B cell (primary cell): ENCODE measurements at regions not wholly inside any gene's neighbourhood (a gene's known extent, or its start where the extent isn't known, plus 50 kb on each side); places are given as distances from the start of the nearest gene placed in this dataset.

ENCODE experiments used
- ATAC-seq: fragments of 200-7000 bp; cut with Tn5 transposase; one replicate; pipeline ENCODE4 v1.10.0; 2021; ENCODE audit warnings: low read depth, mild to moderate bottlenecking, moderate number of reproducible peaks, moderate library complexity
- CTCF ChIA-PET: fragments of 350-600 bp; sonication (Branson Sonifier 250); formaldehyde crosslinking; loops from one replicate; lab custom pipeline; 2021; ENCODE audit warnings: antibody characterized with exemption, inconsistent platforms; lab: Charles Lee
- POLR2A ChIA-PET: fragments of 350-600 bp; sonication (Branson Sonifier 250); formaldehyde crosslinking; loops from one replicate; lab custom pipeline; 2021; ENCODE audit warnings: antibody characterized with exemption; lab: Charles Lee
- DNase-seq: peaks from one replicate; pipeline ENCODE4 v3.0.0; 2013
- H2AFZ ChIP-seq: 2 replicates; pipeline ENCODE4 v1.6.1; 2012; ENCODE audit warnings: mild to moderate bottlenecking, low read depth, low read length; ENCODE audit not compliant: insufficient read depth, poor library complexity, severe bottlenecking
- H3K27ac ChIP-seq, 2 donors: 1 replicate in 1 of 2; 2 replicates in 1 of 2; pipeline ENCODE4 v1.5.1; 2012 to 2013; ENCODE audit warnings: low read length in 2 of 2, mild to moderate bottlenecking in 2 of 2, moderate library complexity in 1 of 2
- H3K27me3 ChIP-seq, 4 experiments: fragments of 200-600 bp in 1 of 4; sonication (generic) in 1 of 4; replicated peaks in 1 of 4; 1 replicate in 2 of 4; 2 replicates in 2 of 4; pipeline versions ENCODE4 v1.6.1 to v1.7.0; 2013 to 2016; ENCODE audit warnings: low read length in 3 of 4, mild to moderate bottlenecking in 2 of 4, mixed read lengths in 1 of 4, moderate library complexity in 1 of 4; ENCODE audit not compliant: insufficient read depth in 4 of 4, control insufficient read depth in 3 of 4; ENCODE audit errors: control extremely low read depth in 1 of 4
- H3K36me3 ChIP-seq, 2 experiments: replicated peaks in 1 of 2; 1 replicate in 1 of 2; 2 replicates in 1 of 2; pipeline versions ENCODE4 v1.6.1 to v1.7.1; 2013; ENCODE audit warnings: low read length in 1 of 2; ENCODE audit not compliant: insufficient read depth in 2 of 2, control insufficient read depth in 1 of 2; ENCODE audit errors: control extremely low read depth in 1 of 2, extremely low read depth in 1 of 2
- H3K4me1 ChIP-seq, 2 donors: fragments of 200-600 bp in 1 of 2; sonication (generic) in 1 of 2; 1 replicate in 1 of 2; 2 replicates in 1 of 2; pipeline versions ENCODE4 v1.5.1 to v1.6.1; 2013 to 2017; ENCODE audit warnings: low read length in 2 of 2; ENCODE audit not compliant: control insufficient read depth in 2 of 2, insufficient read depth in 2 of 2
- H3K4me2 ChIP-seq: replicated peaks from 2 replicates; pipeline ENCODE3; 2012; ENCODE audit warnings: mild to moderate bottlenecking, low read depth, low read length; ENCODE audit not compliant: poor library complexity, severe bottlenecking
- H3K4me3 ChIP-seq, 5 experiments: fragments of 200-600 bp in 1 of 5; sonication (generic) in 1 of 5; 1 replicate in 3 of 5; 2 replicates in 2 of 5; pipeline versions ENCODE4 v1.5.1 to v1.7.0; 2011 to 2016; ENCODE audit warnings: low read length in 4 of 5, mild to moderate bottlenecking in 4 of 5, low read depth in 2 of 5, control low read depth in 1 of 5, moderate library complexity in 1 of 5; ENCODE audit not compliant: insufficient read depth in 1 of 5; ENCODE audit errors: control extremely low read depth in 1 of 5, extremely low read depth in 1 of 5
- H3K79me2 ChIP-seq: fragments of 200-600 bp; sonication (generic); one replicate; pipeline ENCODE4 v1.6.0; 2016; ENCODE audit warnings: low read length; ENCODE audit not compliant: control insufficient read depth, insufficient read depth
- H3K9ac ChIP-seq: fragments of 200-600 bp; sonication (generic); 2 replicates; pipeline ENCODE4 v1.6.1; 2017; ENCODE audit warnings: mild to moderate bottlenecking, low read length, moderate library complexity
- H3K9me3 ChIP-seq, 3 donors: one replicate each; pipeline versions ENCODE4 v1.6.1 to v1.7.1; 2013; ENCODE audit warnings: low read length in 2 of 3; ENCODE audit not compliant: control insufficient read depth in 2 of 3, insufficient read depth in 1 of 3; ENCODE audit errors: control extremely low read depth in 1 of 3
- H4K20me1 ChIP-seq: 2 replicates; pipeline ENCODE4 v1.6.0; 2012; ENCODE audit warnings: mild to moderate bottlenecking, low read length; ENCODE audit not compliant: insufficient read depth, control insufficient read depth, poor library complexity, severe bottlenecking
- H3K27ac Mint-ChIP-seq: one replicate; pipeline ENCODE4 v1.8.0; 2021; ENCODE audit warnings: mixed read lengths
- H3K27me3 Mint-ChIP-seq: one replicate; pipeline ENCODE4 v1.8.0; 2021; ENCODE audit warnings: mixed read lengths
- H3K4me1 Mint-ChIP-seq: one replicate; pipeline ENCODE4 v1.8.0; 2021; ENCODE audit warnings: mixed read lengths
- H3K4me3 Mint-ChIP-seq: one replicate; pipeline ENCODE4 v1.8.0; 2021; ENCODE audit warnings: mixed read lengths
- H3K9me3 Mint-ChIP-seq: one replicate; pipeline ENCODE4 v1.8.0; 2022; ENCODE audit warnings: mixed read lengths; ENCODE audit not compliant: insufficient read depth
- CTCF ChIP-seq: fragments of 200-600 bp; IDR thresholded peaks from one replicate; pipeline ENCODE4 v1.8.0; 2022; ENCODE audit warnings: antibody characterized with exemption, mild to moderate bottlenecking
- EZH2 ChIP-seq: IDR thresholded peaks from 2 replicates; pipeline ENCODE4 v1.6.1; 2012; ENCODE audit warnings: borderline replicate concordance, low read depth, mild to moderate bottlenecking, moderate library complexity, low read length; ENCODE audit not compliant: insufficient read depth, poor library complexity, severe bottlenecking
- WGBS: methylation state at CpG from one replicate; pipeline ENCODE4 v1.1.5; 2013; ENCODE audit warnings: missing lambda C conversion rate; ENCODE audit not compliant: insufficient coverage; 5-methylcytosine and 5-hydroxymethylcytosine counted together
- intact Hi-C: fragments of 100-400 bp; cut with micrococcal nuclease; formaldehyde crosslinking; loops from one replicate; pipeline ENCODE4 v1.10.0; 2022

- Histone ChIP-seq H3K9me3 (no peaks in the 10 kb centered on the region), H3K27me3 (no peaks in the 10 kb centered on the region), H3K79me2 (no peaks in the 10 kb centered on the region), H2AFZ (no peak overlapping the region), H4K20me1 (no peaks in the 10 kb centered on the region), H3K9ac (no peak overlapping the region), H3K4me2 (no peak overlapping the region), H3K36me3 (no peaks in the 10 kb centered on the region), H3K4me1 (no peaks in the 10 kb centered on the region), H3K4me3 (no peak overlapping the region), H3K27ac (no peak overlapping the region)
- TF ChIP-seq EZH2 (no peak), CTCF (no peak)
- CTCF ChIA-PET: no interaction called here
- POLR2A ChIA-PET: no interaction called here
- H3K27ac Mint-ChIP-seq: no peak overlapping the region
- peaks cover 3% of the 10 kb centered on the region for H3K27me3 Mint-ChIP-seq
- no peak for ATAC-seq
- no peaks in the 10 kb centered on the region for H3K4me1 Mint-ChIP-seq
- no peaks in the 10 kb centered on the region for H3K9me3 Mint-ChIP-seq
- intact Hi-C loops: no loop called here
- 100% methylated on average over 1 of the region's 2 CpGs for WGBS
- DNase-seq: no peak
- H3K4me3 Mint-ChIP-seq: no peak overlapping the region
These were observed 146.8 kb downstream of the MEX3B start for GRCh38 chr15:81899024-81899423.

GRCh38 chr15:81897057-81897677 is 148.7 kb downstream of the MEX3B start:
- CTCF ChIA-PET: no interaction called here
- H3K4me1 ChIP-seq: no peaks in the 10 kb centered on the region
- no peak overlapping the region for H2AFZ ChIP-seq
- no peak overlapping the region for H3K4me3 ChIP-seq
- no peak for ATAC-seq
- H3K27me3 ChIP-seq: no peaks in the 10 kb centered on the region
- no peak overlapping the region for H3K27ac ChIP-seq
- Mint-ChIP-seq H3K9me3 (no peaks in the 10 kb centered on the region), H3K4me1 (no peaks in the 10 kb centered on the region), H3K27me3 (no peaks in the 10 kb centered on the region), H3K4me3 (no peak overlapping the region), H3K27ac (no peak overlapping the region)
- intact Hi-C loops: no loop called here
- H4K20me1 ChIP-seq: no peaks in the 10 kb centered on the region
- H3K4me2 ChIP-seq: no peak overlapping the region
- TF ChIP-seq EZH2 (no peak), CTCF (no peak)
- no peak for DNase-seq
- POLR2A ChIA-PET: no interaction called here
- WGBS: 100% methylated on average over 2 of the region's 6 CpGs
- no peak overlapping the region for H3K9ac ChIP-seq
- H3K36me3 ChIP-seq: no peaks in the 10 kb centered on the region
- no peaks in the 10 kb centered on the region for H3K79me2 ChIP-seq
- H3K9me3 ChIP-seq: no peaks in the 10 kb centered on the region
